DMS 273 (cell line): ENCODE measurements at regions not wholly inside any gene's neighbourhood (a gene's known extent, or its start where the extent isn't known, plus 50 kb on each side); places are given as distances from the start of the nearest gene placed in this dataset.
"Not testable (repeated sequence)": the region's sequence is repeated elsewhere in the genome, so short reads cannot be mapped to it uniquely, and the experiment has no call there.

ENCODE experiments used
- DNase-seq: peaks from one replicate; lab custom pipeline; 2025; ENCODE audit not compliant: unreplicated experiment; lab: John Stamatoyannopoulos, UW

GRCh38 chr3:8400911-8401310 is 100.7 kb upstream of the LMCD1 start:
- DNase-seq: no peak

GRCh38 chr3:8403996-8404395 is 97.6 kb upstream of the LMCD1 start:
- no peak for DNase-seq

GRCh38 chr3:8405144-8405543 is 96.5 kb upstream of the LMCD1 start:
- no peak for DNase-seq

GRCh38 chr3:8406479-8406878 is 95.1 kb upstream of the LMCD1 start:
- DNase-seq: no peak

- no peak for DNase-seq
Observed at GRCh38 chr3:8413337-8413926, 88.2 kb upstream of the LMCD1 start.

GRCh38 chr3:8416965-8417364 is 84.7 kb upstream of the LMCD1 start:
- peak; percentile 6 for DNase-seq

- no peak for DNase-seq
Observed at GRCh38 chr3:8420612-8421011, 81.0 kb upstream of the LMCD1 start.

- DNase-seq: no peak
Observed at GRCh38 chr3:8421267-8421666, 80.4 kb upstream of the LMCD1 start.

GRCh38 chr3:8421711-8422110 is 79.9 kb upstream of the LMCD1 start:
- DNase-seq: no peak

GRCh38 chr3:8423307-8423706 is 78.3 kb upstream of the LMCD1 start:
- no peak for DNase-seq

GRCh38 chr3:8424281-8424680 is 77.3 kb upstream of the LMCD1 start:
- DNase-seq: no peak

GRCh38 chr3:8436661-8437287 is 64.8 kb upstream of the LMCD1 start:
- DNase-seq: no peak

- no peak for DNase-seq
Observed at GRCh38 chr3:8438507-8439079, 63.0 kb upstream of the LMCD1 start.

GRCh38 chr3:8440142-8440541 is 61.5 kb upstream of the LMCD1 start:
- not testable (repeated sequence) for DNase-seq

GRCh38 chr3:8441969-8442559 is 59.6 kb upstream of the LMCD1 start:
- DNase-seq: peak; percentile 64

- DNase-seq: no peak
Observed at GRCh38 chr3:8442993-8443650, 58.5 kb upstream of the LMCD1 start.

GRCh38 chr3:8443829-8444791 is 57.5 kb upstream of the LMCD1 start:
- DNase-seq: peak; percentile 78

- DNase-seq: no peak
Observed at GRCh38 chr3:8444883-8445282, 56.7 kb upstream of the LMCD1 start.

GRCh38 chr3:8445861-8446260 is 55.8 kb upstream of the LMCD1 start:
- no peak for DNase-seq

- no peak for DNase-seq
Observed at GRCh38 chr3:8446845-8447244, 54.8 kb upstream of the LMCD1 start.

GRCh38 chr3:8450618-8451017 is 51.0 kb upstream of the LMCD1 start:
- DNase-seq: no peak
